RPMI7951 (cell line): ENCODE measurements at regions not wholly inside any gene's neighbourhood (a gene's known extent, or its start where the extent isn't known, plus 50 kb on each side); places are given as distances from the start of the nearest gene placed in this dataset.

Source experiments
- DNase-seq: peaks from one replicate; pipeline ENCODE4 v3.0.0-alpha.2; 2012; ENCODE audit warnings: low read depth

GRCh38 chr12:93299262-93299846 is 78.4 kb upstream of the NUDT4 start:
- no peak for DNase-seq

GRCh38 chr12:93300611-93301021 is 77.1 kb upstream of the NUDT4 start:
- DNase-seq, result no peak

GRCh38 chr12:93302331-93303229 is 75.1 kb upstream of the NUDT4 start:
- peak; percentile 24 for DNase-seq

- no peak for DNase-seq
These were observed 71.1 kb upstream of the NUDT4 start for GRCh38 chr12:93306636-93307035.

GRCh38 chr12:93308281-93308680 is 69.4 kb upstream of the NUDT4 start:
- no peak for DNase-seq

- no peak for DNase-seq
These were observed 65.9 kb upstream of the NUDT4 start for GRCh38 chr12:93311827-93312226.

- DNase-seq, result no peak
These were observed 63.6 kb upstream of the NUDT4 start for GRCh38 chr12:93314177-93314497.

GRCh38 chr12:93315385-93315906 is 62.3 kb upstream of the NUDT4 start:
- DNase-seq, result no peak

- DNase-seq, result no peak
These were observed 61.7 kb upstream of the NUDT4 start for GRCh38 chr12:93315907-93316622.

GRCh38 chr12:93316623-93316971 is 61.1 kb upstream of the NUDT4 start:
- DNase-seq, result no peak

- no peak for DNase-seq
These were observed 60.5 kb upstream of the NUDT4 start for GRCh38 chr12:93317227-93317626.

- no peak for DNase-seq
These were observed 58.8 kb upstream of the NUDT4 start for GRCh38 chr12:93318720-93319522.

GRCh38 chr12:93319523-93320050 is 58.1 kb upstream of the NUDT4 start:
- DNase-seq, result no peak

GRCh38 chr12:93322784-93323183 is 54.9 kb upstream of the NUDT4 start:
- peak; percentile 29 for DNase-seq

GRCh38 chr12:93323625-93324329 is 53.9 kb upstream of the NUDT4 start:
- peak; percentile 19 for DNase-seq

GRCh38 chr12:93325855-93326254 is 51.9 kb upstream of the NUDT4 start:
- DNase-seq, result peak; percentile 83
